ENCODE measurements at regions not wholly inside any gene's neighbourhood (a gene's known extent, or its start where the extent isn't known, plus 50 kb on each side); places are given as distances from the start of the nearest gene placed in this dataset.

- TF ChIP-seq CTCF (IDR thresholded peaks at IDR 0.05; ENCODE audit: low read depth, low read length) (no peak), POLR2A (IDR thresholded peaks at IDR 0.05; ENCODE audit: extremely low read depth, insufficient read length) (no peak), MAX (IDR thresholded peaks at IDR 0.05; ENCODE audit: low read depth, low read length) (no peak), MYC (IDR thresholded peaks at IDR 0.05; ENCODE audit: low read depth, low read length) (no peak)
Observed at GRCh38 chr5:56637321-56637920, 177.9 kb upstream of the MAP3K1 start.
